ENCODE measurements at regions not wholly inside any gene's neighbourhood (a gene's known extent, or its start where the extent isn't known, plus 50 kb on each side); places are given as distances from the start of the nearest gene placed in this dataset.
"Not testable (repeated sequence)": the region's sequence is repeated elsewhere in the genome, so short reads cannot be mapped to it uniquely, and the experiment has no call there.

DNA sequence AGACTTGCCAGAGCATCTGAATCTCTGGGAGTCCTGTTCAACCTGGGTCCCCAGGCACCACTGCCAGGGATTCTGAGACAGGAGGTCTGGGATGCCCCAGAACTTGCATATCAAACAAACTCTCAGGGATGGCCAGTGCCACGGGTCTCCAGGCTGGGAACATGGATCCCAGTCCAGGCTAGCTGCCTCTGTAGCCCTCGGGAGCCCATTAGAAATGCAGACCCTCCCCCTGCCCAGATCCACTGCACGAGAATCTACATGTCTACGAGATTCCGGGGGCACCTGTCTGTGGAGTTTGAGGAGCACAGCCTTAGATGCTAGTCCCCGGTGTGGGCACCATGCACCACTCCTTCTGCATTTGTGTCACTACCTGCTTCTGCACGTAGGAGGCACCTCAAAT, 183.9 kb downstream of the NPIPB11 start:
- not testable (repeated sequence) for H3K27me3 Mint-ChIP-seq, H3K4me3 Mint-ChIP-seq, H3K27ac Mint-ChIP-seq, H3K4me1 Mint-ChIP-seq, DNase-seq, H3K9me3 Mint-ChIP-seq
- peaks cover 20% of the 10 kb centered on the region for H3K36me3 Mint-ChIP-seq

DNA sequence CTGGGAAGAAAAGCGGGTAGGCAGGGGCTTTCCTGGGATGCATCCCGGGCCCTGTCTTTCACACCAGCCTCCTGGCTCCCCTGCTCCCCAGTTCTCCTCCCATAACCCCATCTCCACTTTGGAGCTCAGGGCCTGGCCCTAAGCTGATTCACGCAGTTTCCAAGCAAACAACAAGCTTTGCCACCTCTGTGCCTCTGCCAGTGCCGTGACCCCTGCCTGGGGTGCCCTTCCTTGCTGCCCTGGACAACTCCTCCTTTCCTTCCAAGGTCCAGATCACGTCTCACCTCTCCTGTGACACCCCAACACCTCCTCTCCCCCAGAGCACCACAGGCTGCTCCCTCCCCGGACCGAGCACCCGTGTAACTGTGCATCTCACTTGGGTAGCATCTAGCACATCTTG, 184.5 kb downstream of the NPIPB11 start:
- H3K27me3 Mint-ChIP-seq, H3K4me3 Mint-ChIP-seq, H3K9me3 Mint-ChIP-seq, H3K4me1 Mint-ChIP-seq, DNase-seq, H3K27ac Mint-ChIP-seq: not testable (repeated sequence)
- H3K36me3 Mint-ChIP-seq, result peaks cover 20% of the 10 kb centered on the region

- DNase-seq, H3K9me3 Mint-ChIP-seq, H3K27ac Mint-ChIP-seq, H3K4me1 Mint-ChIP-seq, H3K4me3 Mint-ChIP-seq, H3K27me3 Mint-ChIP-seq: not testable (repeated sequence)
- peaks cover 20% of the 10 kb centered on the region for H3K36me3 Mint-ChIP-seq
Measured at GRCh38 chr16:29221281-29221955, 185.1 kb downstream of the NPIPB11 start.

DNA sequence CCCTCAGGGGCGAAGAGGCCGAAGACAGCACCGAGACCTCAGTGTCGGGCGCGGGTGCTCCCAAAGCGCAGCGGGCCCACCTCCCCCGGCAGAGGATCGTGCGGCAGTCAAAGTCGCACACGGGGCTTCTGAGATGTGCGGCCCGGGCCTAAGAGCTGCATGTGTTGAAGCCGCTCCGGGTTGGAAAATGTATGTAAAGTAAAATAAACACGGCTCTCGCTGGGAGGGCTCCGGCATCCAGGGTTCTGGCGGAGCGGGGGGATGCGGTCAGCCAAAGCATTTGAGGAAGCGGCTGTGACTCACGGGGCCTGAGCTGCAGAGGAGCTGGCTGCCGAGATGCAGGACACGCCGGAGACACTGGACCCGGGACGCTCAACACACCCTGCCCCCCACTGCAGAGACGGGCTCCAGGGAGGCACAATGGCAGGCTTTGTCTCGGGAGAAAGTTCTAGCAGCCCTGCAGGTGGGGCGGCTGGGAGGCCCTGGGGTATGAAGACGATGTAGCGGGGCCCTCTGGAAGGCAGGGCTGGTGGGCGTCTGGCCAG, 185.8 kb downstream of the NPIPB11 start:
- not testable (repeated sequence) for H3K27ac Mint-ChIP-seq, H3K27me3 Mint-ChIP-seq, H3K4me3 Mint-ChIP-seq, H3K9me3 Mint-ChIP-seq, H3K4me1 Mint-ChIP-seq, DNase-seq
- peaks cover 20% of the 10 kb centered on the region for H3K36me3 Mint-ChIP-seq

- not testable (repeated sequence) for H3K27ac Mint-ChIP-seq, H3K27me3 Mint-ChIP-seq, H3K9me3 Mint-ChIP-seq, DNase-seq, H3K4me3 Mint-ChIP-seq, H3K4me1 Mint-ChIP-seq
- peaks cover 20% of the 10 kb centered on the region for H3K36me3 Mint-ChIP-seq
Measured at GRCh38 chr16:29219966-29220646, 186.4 kb downstream of the NPIPB11 start.

GRCh38 chr16:29219562-29219961, 186.9 kb downstream of the NPIPB11 start:
- H3K27me3 Mint-ChIP-seq, H3K9me3 Mint-ChIP-seq, H3K4me3 Mint-ChIP-seq, H3K27ac Mint-ChIP-seq, DNase-seq, H3K4me1 Mint-ChIP-seq: not testable (repeated sequence)
- H3K36me3 Mint-ChIP-seq, result peaks cover 20% of the 10 kb centered on the region

DNA sequence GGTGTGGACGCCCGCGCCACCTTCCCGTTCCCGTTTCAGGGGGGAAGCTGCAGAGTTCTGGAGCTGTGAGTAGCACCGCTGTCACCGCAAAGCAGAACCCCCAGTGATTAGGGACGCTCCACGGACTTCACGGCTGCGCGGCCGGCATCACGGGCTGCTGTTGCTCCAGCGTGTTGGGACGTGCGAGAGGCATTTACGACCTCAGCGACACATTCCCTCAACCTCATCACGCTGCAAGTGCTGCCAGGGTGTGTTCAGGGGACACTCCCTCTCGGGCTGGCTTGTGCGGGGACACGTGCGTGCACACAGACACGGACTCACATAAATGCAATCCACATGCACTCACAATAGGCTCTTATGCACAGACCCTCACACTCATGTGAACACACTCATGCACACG, 187.9 kb downstream of the NPIPB11 start:
- H3K4me1 Mint-ChIP-seq, H3K9me3 Mint-ChIP-seq, H3K27ac Mint-ChIP-seq, DNase-seq, H3K4me3 Mint-ChIP-seq, H3K27me3 Mint-ChIP-seq: not testable (repeated sequence)
- peaks cover 20% of the 10 kb centered on the region for H3K36me3 Mint-ChIP-seq

GRCh38 chr16:29218171-29218570, 188.3 kb downstream of the NPIPB11 start:
- not testable (repeated sequence) for H3K4me1 Mint-ChIP-seq, H3K4me3 Mint-ChIP-seq, H3K27me3 Mint-ChIP-seq, DNase-seq, H3K27ac Mint-ChIP-seq, H3K9me3 Mint-ChIP-seq
- H3K36me3 Mint-ChIP-seq, result peaks cover 17% of the 10 kb centered on the region

DNA sequence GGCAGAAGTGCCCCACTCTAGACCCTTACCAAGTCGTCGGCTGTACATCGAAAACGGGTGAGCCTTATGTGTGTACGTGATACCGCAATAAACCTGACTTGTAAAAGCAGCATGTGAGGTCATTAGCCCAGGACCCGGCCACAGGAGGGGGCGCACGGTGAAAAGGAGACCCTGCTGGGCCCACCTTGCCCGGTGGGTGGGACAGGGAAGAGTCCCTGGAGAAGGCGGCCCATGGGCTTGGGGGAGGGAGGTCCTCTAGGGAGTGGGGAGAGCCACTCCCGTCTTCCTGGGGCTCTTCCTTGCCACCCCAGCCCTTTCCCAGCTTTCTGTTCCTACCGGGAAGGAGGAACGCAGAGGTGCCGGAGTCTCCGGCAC, 188.8 kb downstream of the NPIPB11 start:
- not testable (repeated sequence) for H3K4me1 Mint-ChIP-seq, H3K4me3 Mint-ChIP-seq, DNase-seq, H3K27me3 Mint-ChIP-seq, H3K27ac Mint-ChIP-seq, H3K9me3 Mint-ChIP-seq
- H3K36me3 Mint-ChIP-seq, result peaks cover 16% of the 10 kb centered on the region

DNA sequence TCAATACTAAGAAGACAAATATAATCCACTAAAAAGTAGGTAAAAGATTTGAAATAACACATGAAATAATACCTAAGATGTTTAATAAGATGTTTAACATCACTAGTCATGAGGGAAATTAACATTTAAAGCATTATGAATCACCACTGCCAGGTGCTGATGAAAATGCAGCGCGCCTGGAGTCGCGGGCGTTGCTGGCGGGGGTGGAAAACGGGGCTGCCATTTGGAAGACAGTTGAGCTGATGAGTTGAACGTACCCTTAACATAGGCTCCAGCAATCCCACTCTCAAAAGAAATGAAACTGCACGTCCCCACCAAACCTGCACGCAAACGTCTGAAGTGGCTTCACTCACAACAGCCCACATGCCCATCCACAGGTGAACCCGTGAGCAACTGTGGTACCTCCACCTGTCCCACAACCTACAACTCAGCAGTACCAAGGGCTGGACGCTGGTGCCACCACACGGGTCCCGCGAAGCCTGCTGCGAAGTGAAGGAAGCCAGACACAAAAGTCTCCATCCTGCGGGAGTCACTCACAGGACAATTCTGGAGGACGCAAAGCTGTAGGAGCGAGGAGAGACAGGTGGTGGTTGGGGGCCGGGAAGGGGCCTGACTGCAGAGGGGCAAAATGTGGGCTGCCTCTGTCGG, 189.3 kb downstream of the NPIPB11 start:
- not testable (repeated sequence) for DNase-seq, H3K4me3 Mint-ChIP-seq, H3K27me3 Mint-ChIP-seq, H3K9me3 Mint-ChIP-seq, H3K4me1 Mint-ChIP-seq, H3K27ac Mint-ChIP-seq
- peaks cover 15% of the 10 kb centered on the region for H3K36me3 Mint-ChIP-seq

DNA sequence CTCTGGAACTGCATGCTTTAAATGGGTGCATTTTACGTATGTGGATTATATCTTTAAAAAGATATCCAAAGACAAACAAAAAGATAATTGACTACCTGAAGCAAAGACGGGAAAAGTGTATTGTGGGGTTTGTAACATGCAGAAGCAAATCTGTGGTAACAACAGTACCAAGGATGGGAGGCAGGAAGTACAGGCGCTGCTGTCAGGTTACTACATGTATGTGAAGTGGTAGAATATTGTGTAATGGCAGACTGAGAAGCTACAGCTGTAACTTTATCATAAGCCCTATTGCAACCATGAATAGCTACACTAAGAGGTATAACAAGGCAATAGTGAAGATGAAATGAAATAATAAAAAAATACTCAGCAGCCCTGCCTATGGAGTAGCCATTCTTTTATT, 192.7 kb downstream of the NPIPB11 start:
- not testable (repeated sequence) for H3K4me1 Mint-ChIP-seq, DNase-seq, H3K36me3 Mint-ChIP-seq, H3K27ac Mint-ChIP-seq, H3K9me3 Mint-ChIP-seq, H3K27me3 Mint-ChIP-seq, H3K4me3 Mint-ChIP-seq

DNA sequence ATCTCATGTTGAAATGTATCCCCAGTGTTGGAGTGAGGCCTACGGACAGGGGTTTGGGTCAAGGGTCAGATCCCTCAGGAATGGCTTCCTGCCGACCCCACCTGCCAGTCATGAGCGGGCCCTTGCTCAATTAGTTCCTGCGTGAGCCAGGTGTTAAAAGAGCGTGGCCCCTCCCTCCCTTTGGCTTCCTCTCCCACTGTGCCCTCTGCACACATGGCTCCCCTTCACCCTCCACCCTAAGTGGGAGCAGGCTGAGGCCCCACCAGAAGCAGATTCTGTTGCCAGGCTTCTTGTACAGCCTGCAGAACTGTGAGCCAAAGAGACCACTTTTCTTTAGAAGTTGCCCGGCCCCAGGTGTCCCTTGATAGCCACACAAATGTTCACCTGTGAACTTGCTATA, 193.3 kb downstream of the NPIPB11 start:
- not testable (repeated sequence) for H3K4me3 Mint-ChIP-seq, H3K9me3 Mint-ChIP-seq, DNase-seq, H3K4me1 Mint-ChIP-seq, H3K27me3 Mint-ChIP-seq, H3K27ac Mint-ChIP-seq, H3K36me3 Mint-ChIP-seq

GRCh38 chr16:29212084-29213027, 194.2 kb downstream of the NPIPB11 start:
- H3K27ac Mint-ChIP-seq, H3K4me1 Mint-ChIP-seq, DNase-seq, H3K4me3 Mint-ChIP-seq, H3K36me3 Mint-ChIP-seq, H3K27me3 Mint-ChIP-seq, H3K9me3 Mint-ChIP-seq: not testable (repeated sequence)

GRCh38 chr16:29211456-29211855, 195.1 kb downstream of the NPIPB11 start:
- H3K4me3 Mint-ChIP-seq, H3K27me3 Mint-ChIP-seq, H3K4me1 Mint-ChIP-seq, H3K36me3 Mint-ChIP-seq, H3K9me3 Mint-ChIP-seq, H3K27ac Mint-ChIP-seq, DNase-seq: not testable (repeated sequence)

Data from activated naive CD8-positive, alpha-beta T cell treated with anti-CD3 and anti-CD28 coated beads for 36 hours (primary cell).